ENCODE measurements at regions not wholly inside any gene's neighbourhood (a gene's known extent, or its start where the extent isn't known, plus 50 kb on each side); places are given as distances from the start of the nearest gene placed in this dataset.
A peak's percentile ranks its signal among the peaks of the same experiment; 100 is the strongest.

DNA sequence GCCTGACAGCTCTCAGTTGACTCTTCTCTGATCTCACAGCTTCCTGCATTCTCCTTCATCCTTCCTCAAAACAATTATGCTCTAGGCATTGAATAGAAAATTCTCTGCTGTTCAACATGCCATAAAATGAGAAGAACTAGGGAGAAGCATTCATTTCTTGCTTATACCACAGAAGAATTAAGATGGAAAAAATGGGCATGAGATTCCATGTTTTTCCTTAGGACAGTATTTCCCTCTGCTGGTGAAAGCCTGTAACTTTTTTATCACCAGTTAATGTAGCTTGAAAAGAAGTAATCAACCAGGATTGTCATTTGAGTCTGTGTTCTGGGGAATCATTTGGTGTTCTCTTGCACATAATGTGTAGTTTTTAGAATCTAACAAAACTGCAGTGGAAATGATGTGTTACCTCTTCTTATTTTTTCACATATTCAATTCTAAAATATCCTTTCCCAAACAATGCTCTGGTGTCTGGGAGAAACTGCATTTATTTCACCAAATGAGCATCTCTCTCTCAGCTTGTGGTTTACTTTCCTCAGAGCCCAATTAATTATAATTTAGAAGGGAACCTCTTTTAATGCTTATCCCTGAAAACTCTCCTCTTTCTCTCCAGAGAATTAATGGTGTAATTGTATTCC, 92.8 kb upstream of the DCBLD2 start:
- peak in 2 of 8 donors; percentile 42 for ATAC-seq
- Histone ChIP-seq H3K4me1 (no peaks in the 10 kb centered on the region), H3K36me3 (no peaks in the 10 kb centered on the region), H3K9me3 (no peaks in the 10 kb centered on the region), H3K27ac (no peak overlapping the region), H3K4me3 (no peak overlapping the region), H3K27me3 (no peaks in the 10 kb centered on the region)
- no peak for DNase-seq
- TF ChIP-seq CTCF (IDR thresholded peaks at IDR 0.05): peak; percentile 48 to 81 (median 70)
- intact Hi-C loops (cut with DNase I): loop anchor here in 9 of 10 donors (1.0 to 10.0 kb wide), 10 partner anchors 92 to 399 kb away; partner anchors contain the start of genes CPOX (in 3 of the 9) and DCBLD2 (in 2 of the 9)

DNA sequence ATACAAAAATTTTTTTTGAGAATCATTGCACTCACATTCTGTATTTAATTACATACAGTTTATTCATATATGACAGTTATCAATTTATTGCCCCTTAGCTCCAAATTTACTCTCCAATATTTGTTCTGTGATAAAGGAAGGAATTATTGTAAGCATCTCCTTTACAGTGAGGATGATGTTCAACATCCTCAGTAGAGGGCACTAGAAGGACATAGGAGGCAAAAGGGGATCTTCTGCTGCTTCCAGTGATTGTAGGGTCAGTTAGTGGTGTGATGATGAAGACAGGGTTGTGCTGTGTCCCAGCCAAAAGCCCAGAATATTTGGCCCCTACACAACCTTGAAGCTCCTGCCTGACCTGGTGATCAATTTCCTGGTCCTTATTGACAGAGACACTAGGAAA, 89.9 kb upstream of the DCBLD2 start:
- Histone ChIP-seq H3K4me3 (no peak overlapping the region), H3K27ac (no peak overlapping the region), H3K4me1 (peaks cover 0 to 4% (median under 1%) of the 10 kb centered on the region in 9 donors), H3K27me3 (no peaks in the 10 kb centered on the region), H3K9me3 (no peaks in the 10 kb centered on the region), H3K36me3 (no peaks in the 10 kb centered on the region)
- TF ChIP-seq CTCF (IDR thresholded peaks at IDR 0.05): no peak
- no peak for ATAC-seq
- intact Hi-C loops (cut with DNase I): loop anchor here in 7 of 10 donors (5.0 to 10.0 kb wide), 5 partner anchors 89 to 397 kb away; partner anchors contain the start of genes CPOX (in 3 of the 7) and DCBLD2 (in 2 of the 7)
- no peak for DNase-seq

- Histone ChIP-seq H3K4me1 (peaks cover 0 to 12% (median 8%) of the 10 kb centered on the region in 9 donors), H3K27ac (no peak overlapping the region), H3K9me3 (no peaks in the 10 kb centered on the region), H3K4me3 (no peak overlapping the region), H3K36me3 (no peaks in the 10 kb centered on the region), H3K27me3 (no peaks in the 10 kb centered on the region)
- DNase-seq (no peak), ATAC-seq (no peak)
- intact Hi-C loops (cut with DNase I): loop anchor here in 7 of 10 donors (5.0 to 10.0 kb wide), 5 partner anchors 88 to 396 kb away; partner anchors contain the start of genes CPOX (in 3 of the 7) and DCBLD2 (in 2 of the 7)
- 92 to 96% methylated on average over 2 of the region's 2 CpGs for WGBS, 2 donors
- no peak for TF ChIP-seq CTCF (IDR thresholded peaks at IDR 0.05)
These were observed 89.2 kb upstream of the DCBLD2 start for GRCh38 chr3:98990657-98991056.

- intact Hi-C loops (cut with DNase I): no loop called here
- Histone ChIP-seq H3K4me3 (no peak overlapping the region), H3K27ac (peak overlapping the region in 4 of 10 donors; percentile 21 to 54 (median 30)), H3K36me3 (no peaks in the 10 kb centered on the region), H3K9me3 (no peaks in the 10 kb centered on the region), H3K4me1 (peaks cover 0 to 19% (median 9%) of the 10 kb centered on the region in 9 donors), H3K27me3 (no peaks in the 10 kb centered on the region)
- no peak for TF ChIP-seq CTCF (IDR thresholded peaks at IDR 0.05)
- WGBS, 2 donors: 19 to 23% methylated on average over 1 of the region's 1 CpG
- ATAC-seq (peak in 7 of 8 donors; percentile 41 to 92 (median 82)), DNase-seq (peak in 1 of 2 donors; percentile 25)
These were observed 84.6 kb upstream of the DCBLD2 start for GRCh38 chr3:98986073-98986472.

Measured in heart right ventricle (tissue), 16 donors.